Caco-2 (cell line): ENCODE measurements at regions not wholly inside any gene's neighbourhood (a gene's known extent, or its start where the extent isn't known, plus 50 kb on each side); places are given as distances from the start of the nearest gene placed in this dataset.

Experiments used
- BruUV-seq: library from RNA; stranded (reverse); fragments of 400-500 nt; replicated peaks from 2 replicates; lab custom pipeline; 2021; lab: Mats Ljungman, UMichigan
- CTCF ChIA-PET: fragments of 300-600 bp; sonication (Branson Sonifier 250); formaldehyde crosslinking; loops from one replicate; lab custom pipeline; 2022; ENCODE audit warnings: antibody characterized with exemption; lab: Charles Lee
- POLR2A ChIA-PET: fragments of 300-600 bp; sonication (Branson Sonifier 250); formaldehyde crosslinking; loops from one replicate; lab custom pipeline; 2022; ENCODE audit warnings: antibody characterized with exemption; lab: Charles Lee
- DNase-seq, 2 experiments: peaks; one replicate each; pipeline versions ENCODE4 v3.0.0 to v3.0.0-alpha.2; 2020 to 2022
- H3K27me3 ChIP-seq: replicated peaks from 2 replicates; pipeline ENCODE4 v1.6.0; 2011; ENCODE audit warnings: low read length; ENCODE audit not compliant: control insufficient read depth, insufficient read depth
- H3K36me3 ChIP-seq: 2 replicates; pipeline ENCODE4 v1.5.1; 2011; ENCODE audit warnings: low read length; ENCODE audit not compliant: control insufficient read depth, insufficient read depth
- H3K4me1 ChIP-seq: fragments of 250-450 bp; sonication (Bioruptor Pico); 2 replicates; pipeline ENCODE4 v1.5.1; 2020; ENCODE audit warnings: mild to moderate bottlenecking
- H3K4me3 ChIP-seq: 2 replicates; pipeline ENCODE4 v1.5.1; 2011; ENCODE audit warnings: low read depth, mild to moderate bottlenecking, control low read depth, low read length
- H3K9me3 ChIP-seq: fragments of 250-450 bp; sonication (Bioruptor Pico); 2 replicates; pipeline ENCODE4 v1.5.1; 2020; ENCODE audit warnings: mild to moderate bottlenecking, moderate library complexity
- H3K27ac Mint-ChIP-seq: one replicate; pipeline ENCODE4 v1.8.0; 2022; ENCODE audit warnings: mixed read lengths; ENCODE audit not compliant: unreplicated experiment
- H3K27me3 Mint-ChIP-seq: one replicate; pipeline ENCODE4 v1.8.0; 2022; ENCODE audit warnings: mixed read lengths; ENCODE audit not compliant: insufficient read depth, unreplicated experiment
- H3K36me3 Mint-ChIP-seq: one replicate; pipeline ENCODE4 v1.8.0; 2022; ENCODE audit warnings: mild to moderate bottlenecking, mixed read lengths; ENCODE audit not compliant: insufficient read depth, unreplicated experiment
- H3K4me1 Mint-ChIP-seq: one replicate; pipeline ENCODE4 v1.8.0; 2022; ENCODE audit warnings: low read depth, mixed read lengths; ENCODE audit not compliant: unreplicated experiment
- H3K4me3 Mint-ChIP-seq: one replicate; pipeline ENCODE4 v1.8.0; 2022; ENCODE audit warnings: mild to moderate bottlenecking, moderate library complexity, mixed read lengths; ENCODE audit not compliant: unreplicated experiment
- H3K9me3 Mint-ChIP-seq: one replicate; pipeline ENCODE4 v1.8.0; 2022; ENCODE audit warnings: mixed read lengths; ENCODE audit not compliant: unreplicated experiment
- CTCF ChIP-seq, 2 experiments: fragments of 200-600 bp in 1 of 2; IDR thresholded peaks; 1 replicate in 1 of 2; 2 replicates in 1 of 2; pipeline versions ENCODE4 v1.5.1 to v1.8.0; 2011 to 2022; ENCODE audit warnings: antibody characterized with exemption in 1 of 2, control low read depth in 1 of 2, inconsistent platforms in 1 of 2, low read depth in 1 of 2, low read length in 1 of 2, mild to moderate bottlenecking in 1 of 2, moderate library complexity in 1 of 2; ENCODE audit not compliant: insufficient read depth in 1 of 2, severe bottlenecking in 1 of 2, unreplicated experiment in 1 of 2
- intact Hi-C: fragments of 100-400 bp; cut with micrococcal nuclease; formaldehyde crosslinking; loops from one replicate; pipeline ENCODE4 v1.10.0; 2022; ENCODE audit not compliant: unreplicated experiment

- no peaks in the 10 kb centered on the region for H3K36me3 Mint-ChIP-seq
- H3K27ac Mint-ChIP-seq = no peak overlapping the region
- CTCF ChIA-PET = no interaction called here
- no peaks in the 10 kb centered on the region for H3K9me3 Mint-ChIP-seq
- H3K4me1 Mint-ChIP-seq = no peaks in the 10 kb centered on the region
- Histone ChIP-seq H3K27me3 (no peaks in the 10 kb centered on the region), H3K4me1 (no peaks in the 10 kb centered on the region), H3K36me3 (no peaks in the 10 kb centered on the region), H3K4me3 (no peak overlapping the region), H3K9me3 (no peaks in the 10 kb centered on the region)
- TF ChIP-seq CTCF (IDR thresholded peaks at IDR 0.05; ENCODE audit: insufficient read depth in 1 of 2, low read depth in 1 of 2, low read length in 1 of 2, severe bottlenecking in 1 of 2, unreplicated experiment in 1 of 2) = no peak
- no peak overlapping the region for H3K4me3 Mint-ChIP-seq
- DNase-seq = no peak
- H3K27me3 Mint-ChIP-seq = no peaks in the 10 kb centered on the region
- BruUV-seq = no TSS peak
- intact Hi-C loops = no loop called here
- POLR2A ChIA-PET = no interaction called here
Measured at GRCh38 chr4:133474501-133474900, 325.4 kb downstream of the PCDH10 start.

- H3K4me1 ChIP-seq = peaks cover 4% of the 10 kb centered on the region; the same call in 1 of the 2 replicates
- H3K4me3 ChIP-seq = no peak overlapping the region
- no peak for TF ChIP-seq CTCF (IDR thresholded peaks at IDR 0.05; ENCODE audit: insufficient read depth in 1 of 2, low read depth in 1 of 2, low read length in 1 of 2, severe bottlenecking in 1 of 2, unreplicated experiment in 1 of 2)
- H3K9me3 ChIP-seq = no peaks in the 10 kb centered on the region
- Mint-ChIP-seq H3K36me3 (no peaks in the 10 kb centered on the region), H3K27ac (no peak overlapping the region), H3K9me3 (no peaks in the 10 kb centered on the region), H3K27me3 (no peaks in the 10 kb centered on the region), H3K4me1 (peaks cover 9% of the 10 kb centered on the region), H3K4me3 (no peak overlapping the region)
- intact Hi-C loops = no loop called here
- no peaks in the 10 kb centered on the region for H3K27me3 ChIP-seq
- DNase-seq = no peak
- CTCF ChIA-PET = interaction anchor here (0.5 kb wide), 1 partner anchor 12 kb away, joined by 5 read pairs; no protein-coding TSS in a partner anchor
- no TSS peak for BruUV-seq
- no peaks in the 10 kb centered on the region for H3K36me3 ChIP-seq
- POLR2A ChIA-PET = no interaction called here
Measured at GRCh38 chr4:133472244-133472643, 323.1 kb downstream of the PCDH10 start.

GRCh38 chr4:133467290-133467947 is 318.3 kb downstream of the PCDH10 start:
- Histone ChIP-seq H3K36me3 (no peaks in the 10 kb centered on the region), H3K4me1 (peaks cover 4% of the 10 kb centered on the region; the same call in 1 of the 2 replicates), H3K4me3 (no peak overlapping the region), H3K9me3 (no peaks in the 10 kb centered on the region), H3K27me3 (no peaks in the 10 kb centered on the region)
- POLR2A ChIA-PET = no interaction called here
- CTCF ChIA-PET = no interaction called here
- BruUV-seq = no TSS peak
- Mint-ChIP-seq H3K36me3 (no peaks in the 10 kb centered on the region), H3K27me3 (no peaks in the 10 kb centered on the region), H3K9me3 (no peaks in the 10 kb centered on the region), H3K4me3 (no peak overlapping the region), H3K4me1 (peaks cover 9% of the 10 kb centered on the region), H3K27ac (no peak overlapping the region)
- intact Hi-C loops = no loop called here
- no peak for DNase-seq
- no peak for TF ChIP-seq CTCF (IDR thresholded peaks at IDR 0.05; ENCODE audit: insufficient read depth in 1 of 2, low read depth in 1 of 2, low read length in 1 of 2, severe bottlenecking in 1 of 2, unreplicated experiment in 1 of 2)
